Right ventricle myocardium superior (tissue), 1 donor: ENCODE measurements at regions not wholly inside any gene's neighbourhood (a gene's known extent, or its start where the extent isn't known, plus 50 kb on each side); places are given as distances from the start of the nearest gene placed in this dataset.

Experiments
- ATAC-seq: fragments of 200-7000 bp; cut with Tn5 transposase; one replicate; pipeline ENCODE4 v1.9.1; 2020; ENCODE audit warnings: mild to moderate bottlenecking; ENCODE audit not compliant: poor library complexity
- DNase-seq: peaks from one replicate; pipeline ENCODE4 v3.0.0-alpha.2; 2020
- intact Hi-C: fragments of 100-400 bp; cut with DNase I; formaldehyde crosslinking; loops from one replicate; pipeline ENCODE4 v1.11.2; 2022
- donor health status: DM: no; HTN: yes; CAD: no; lungs with severe emphysema.

- no peak for DNase-seq
- intact Hi-C loops, result no loop called here
- no peak for ATAC-seq
These were observed 181.6 kb upstream of the LMNTD1 start for GRCh38 chr12:25734529-25735180.

GRCh38 chr12:25740617-25741016 lies 187.5 kb upstream of the LMNTD1 start:
- ATAC-seq (no peak), DNase-seq (no peak)
- intact Hi-C loops, result no loop called here

GRCh38 chr12:25741917-25742316 lies 188.8 kb upstream of the LMNTD1 start:
- ATAC-seq, result no peak
- DNase-seq, result no peak
- intact Hi-C loops, result no loop called here

GRCh38 chr12:25743679-25744215 lies 190.7 kb upstream of the LMNTD1 start:
- no peak for ATAC-seq
- intact Hi-C loops, result no loop called here
- no peak for DNase-seq

GRCh38 chr12:25744313-25744712 lies 191.2 kb upstream of the LMNTD1 start:
- DNase-seq (no peak), ATAC-seq (no peak)
- intact Hi-C loops, result no loop called here

GRCh38 chr12:25745281-25745680 lies 192.2 kb upstream of the LMNTD1 start:
- intact Hi-C loops, result no loop called here

GRCh38 chr12:25746131-25746530 lies 193.0 kb upstream of the LMNTD1 start:
- intact Hi-C loops, result no loop called here
- ATAC-seq (no peak), DNase-seq (no peak)

More at GRCh38 chr12:25745281-25745680, 192.2 kb upstream of the LMNTD1 start:
- no peak for ATAC-seq
- DNase-seq, result no peak

GRCh38 chr12:25752710-25753309 lies 199.7 kb upstream of the LMNTD1 start:
- ATAC-seq, result no peak
- no peak for DNase-seq
- intact Hi-C loops, result no loop called here

GRCh38 chr12:25755136-25755970 lies 202.3 kb upstream of the LMNTD1 start:
- ATAC-seq (no peak), DNase-seq (no peak)
- intact Hi-C loops, result no loop called here

- intact Hi-C loops, result no loop called here
- no peak for ATAC-seq
These were observed 202.6 kb upstream of the RASSF8 start for GRCh38 chr12:25755971-25756260.

GRCh38 chr12:25757037-25757665 lies 201.3 kb upstream of the RASSF8 start:
- no peak for DNase-seq
- intact Hi-C loops, result no loop called here
- ATAC-seq, result no peak

More at GRCh38 chr12:25755971-25756260, 202.6 kb upstream of the RASSF8 start:
- no peak for DNase-seq

GRCh38 chr12:25759752-25760151 lies 198.7 kb upstream of the RASSF8 start:
- DNase-seq (no peak), ATAC-seq (no peak)
- intact Hi-C loops, result no loop called here

- DNase-seq (no peak), ATAC-seq (no peak)
- intact Hi-C loops, result no loop called here
These were observed 197.1 kb upstream of the RASSF8 start for GRCh38 chr12:25761356-25761755.

GRCh38 chr12:25764409-25764808 lies 194.1 kb upstream of the RASSF8 start:
- intact Hi-C loops, result no loop called here
- DNase-seq (no peak), ATAC-seq (no peak)

- intact Hi-C loops, result no loop called here
- ATAC-seq (no peak), DNase-seq (no peak)
These were observed 193.6 kb upstream of the RASSF8 start for GRCh38 chr12:25764892-25765291.

- intact Hi-C loops, result no loop called here
- ATAC-seq (no peak), DNase-seq (no peak)
These were observed 190.9 kb upstream of the RASSF8 start for GRCh38 chr12:25767606-25768005.

- ATAC-seq, result no peak
- no peak for DNase-seq
- intact Hi-C loops, result no loop called here
These were observed 190.3 kb upstream of the RASSF8 start for GRCh38 chr12:25768151-25768550.

- ATAC-seq (no peak), DNase-seq (no peak)
These were observed 189.2 kb upstream of the RASSF8 start for GRCh38 chr12:25769082-25769945.

GRCh38 chr12:25771041-25771440 lies 187.4 kb upstream of the RASSF8 start:
- ATAC-seq (no peak), DNase-seq (no peak)
- intact Hi-C loops, result no loop called here

More at GRCh38 chr12:25769082-25769945, 189.2 kb upstream of the RASSF8 start:
- intact Hi-C loops, result no loop called here
